Activated CD8-positive, alpha-beta memory T cell treated with anti-CD3 and anti-CD28 coated beads for 36 hours (primary cell): ENCODE measurements at regions not wholly inside any gene's neighbourhood (a gene's known extent, or its start where the extent isn't known, plus 50 kb on each side); places are given as distances from the start of the nearest gene placed in this dataset.

Experiments
- CTCF ChIA-PET: fragments of 350-600 bp; sonication (Branson Sonifier 250); formaldehyde crosslinking; loops from one replicate; lab custom pipeline; 2021; ENCODE audit warnings: antibody characterized with exemption; lab: Charles Lee
- POLR2A ChIA-PET: fragments of 350-600 bp; sonication (Branson Sonifier 250); formaldehyde crosslinking; loops from one replicate; lab custom pipeline; 2021; ENCODE audit warnings: antibody characterized with exemption; lab: Charles Lee

DNA sequence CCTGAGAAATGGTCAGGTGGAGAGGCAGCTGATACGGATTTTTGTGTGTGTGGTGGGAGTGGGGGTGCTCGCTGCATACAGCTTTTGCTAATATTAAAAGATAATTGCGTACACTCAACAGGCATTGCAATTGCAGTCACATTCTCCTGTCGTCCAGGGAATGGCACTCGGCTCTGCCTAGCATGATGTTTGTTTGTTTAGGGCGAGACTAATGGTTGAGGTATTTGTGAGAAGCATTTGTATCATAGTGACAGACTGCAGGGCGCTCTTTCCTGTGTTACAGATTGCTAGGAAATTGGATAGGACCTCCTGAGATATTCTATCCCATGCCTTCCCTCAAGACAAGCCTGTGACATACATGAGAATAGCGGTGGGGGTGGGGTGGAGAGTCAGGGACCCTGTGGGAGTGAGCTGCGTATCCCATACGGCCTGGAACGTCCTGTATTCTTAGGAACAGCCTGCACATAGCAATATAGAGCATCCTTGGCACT, 207.4 kb downstream of the SOX4 start:
- ChIA-PET CTCF (no interaction called here), POLR2A (no interaction called here)

DNA sequence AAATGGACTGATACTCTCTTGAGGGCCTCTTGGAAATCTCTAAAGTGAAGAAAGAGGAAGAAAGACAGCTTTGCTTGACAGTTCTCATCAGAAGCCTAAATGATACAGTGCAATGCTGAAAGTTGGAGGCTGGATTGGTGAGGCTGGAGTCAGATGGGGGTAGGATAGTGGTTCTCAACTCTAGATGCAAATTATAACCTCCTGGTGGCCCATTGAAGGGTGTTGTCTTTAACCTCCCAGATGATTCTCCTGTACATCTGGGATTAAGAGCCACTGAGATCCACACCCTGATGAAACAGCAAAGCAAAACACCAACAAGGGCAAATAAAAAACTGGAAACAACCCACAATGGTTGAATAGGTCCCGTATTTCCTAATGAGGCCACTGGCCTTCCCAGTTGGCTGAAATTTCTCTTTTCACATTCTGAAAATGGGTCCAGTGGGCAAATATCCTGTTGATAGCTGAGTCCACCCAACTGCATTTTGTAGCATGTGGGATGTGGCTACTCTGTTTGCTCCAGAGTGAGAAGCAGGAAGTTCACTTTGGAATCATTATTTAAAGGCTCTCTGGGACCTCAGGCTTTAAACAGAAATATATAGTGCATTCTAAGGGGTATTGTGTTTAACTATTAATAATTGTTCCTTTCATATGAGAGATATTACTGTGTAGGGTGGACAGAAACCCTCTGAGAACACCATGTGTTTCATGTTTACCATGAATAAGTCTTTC, 208.1 kb downstream of the SOX4 start:
- ChIA-PET CTCF (no interaction called here), POLR2A (no interaction called here)

DNA sequence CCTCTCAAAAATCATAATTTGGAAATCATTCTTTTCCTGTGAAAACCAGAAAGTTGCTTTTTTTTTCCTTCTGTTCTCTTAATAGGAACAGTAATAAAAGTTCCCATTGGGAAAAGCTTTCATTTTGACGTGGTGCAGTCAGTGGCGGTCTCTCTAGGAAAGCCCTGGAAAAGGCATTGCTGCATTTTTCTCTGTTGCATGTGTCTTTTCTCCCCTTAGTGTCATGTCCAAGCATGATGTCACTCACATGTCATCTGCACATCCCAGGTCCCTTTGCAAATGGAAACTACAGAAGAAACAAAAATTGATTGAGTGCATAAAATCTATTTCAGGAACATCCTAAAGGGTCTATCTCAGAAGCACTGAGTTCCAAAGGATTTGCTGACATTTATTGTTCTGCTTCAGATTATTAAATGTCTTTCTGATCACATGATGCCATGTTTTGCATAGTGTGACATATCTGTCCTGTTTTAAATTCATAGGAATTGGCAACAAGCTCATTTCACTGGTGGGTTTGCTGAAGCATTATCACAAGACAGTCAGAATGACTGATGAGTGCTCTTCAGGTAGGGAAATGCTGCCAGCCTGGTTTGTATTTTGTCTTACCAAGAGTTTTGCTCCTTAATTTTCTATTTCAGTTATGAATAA, 208.7 kb downstream of the SOX4 start:
- ChIA-PET POLR2A (no interaction called here), CTCF (no interaction called here)

DNA sequence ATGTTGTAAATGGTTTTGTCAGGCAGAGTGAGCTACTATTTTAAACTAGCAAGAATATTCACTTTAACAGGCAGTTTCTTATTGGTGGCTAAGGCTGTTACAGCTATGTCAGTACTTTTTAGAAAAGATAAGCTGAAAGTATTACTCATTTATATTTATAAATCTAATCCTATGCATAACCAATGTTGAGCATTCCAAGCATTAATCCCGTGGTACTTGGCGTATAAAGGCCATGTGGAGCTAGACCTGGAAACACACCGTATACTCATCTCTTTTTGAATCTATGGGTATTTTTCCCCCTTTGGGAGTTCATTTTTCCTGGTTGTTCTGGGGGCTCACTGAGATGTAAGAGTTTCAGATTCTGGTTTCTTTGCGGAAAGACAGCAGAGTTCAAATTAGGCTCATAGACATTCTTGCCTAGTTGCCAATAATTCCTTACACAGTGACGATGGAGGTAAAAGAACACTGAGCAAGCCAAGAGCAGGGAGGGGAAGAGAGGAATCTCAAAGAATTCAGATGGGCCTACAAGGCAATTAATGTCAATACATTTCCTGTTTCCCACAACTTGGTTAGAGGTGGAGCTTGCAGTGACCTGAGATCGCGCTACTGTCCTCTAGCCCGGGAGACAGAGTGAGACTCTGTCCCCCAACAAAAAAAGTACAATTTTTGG, 211.5 kb downstream of the SOX4 start:
- POLR2A ChIA-PET: no interaction called here

DNA sequence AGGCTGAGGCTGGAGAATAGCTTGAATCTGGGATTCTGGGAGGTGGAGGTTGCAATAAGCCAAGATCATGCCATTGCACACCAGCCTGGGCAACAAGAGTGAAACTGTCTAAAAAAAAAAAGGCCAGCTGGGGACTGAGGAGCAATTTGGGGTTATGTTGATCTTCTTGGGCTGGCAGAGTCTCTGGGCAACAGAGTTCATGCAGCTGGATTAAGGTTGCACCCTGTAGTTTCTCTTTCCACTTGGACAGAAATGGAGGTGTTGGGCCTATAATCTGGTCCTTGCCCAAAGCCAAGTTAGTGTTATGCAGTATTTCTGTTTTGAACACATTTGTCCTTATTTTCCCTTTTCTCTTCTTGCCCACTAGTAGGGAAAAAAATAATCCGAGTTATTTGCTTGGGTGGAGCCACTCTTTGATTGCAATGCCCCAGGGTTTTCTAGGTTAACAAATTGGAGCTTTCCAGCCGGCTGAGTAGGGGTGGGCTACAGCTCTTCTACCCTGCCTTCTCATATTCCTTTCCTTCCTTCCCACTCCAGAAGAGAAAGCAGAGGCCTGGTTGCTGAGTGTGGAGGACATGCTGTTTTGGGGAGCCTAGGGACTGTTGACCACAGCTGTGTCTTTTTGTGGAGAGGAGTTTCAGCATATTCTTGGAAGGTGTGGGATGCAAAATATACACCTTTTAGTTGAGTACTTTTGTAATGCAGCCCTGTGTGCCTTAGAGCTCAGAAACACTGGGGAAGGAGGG, 213.9 kb downstream of the SOX4 start:
- ChIA-PET POLR2A (no interaction called here), CTCF (no interaction called here)

More for the DNA sequence above, 211.5 kb downstream of the SOX4 start:
- CTCF ChIA-PET: no interaction called here

DNA sequence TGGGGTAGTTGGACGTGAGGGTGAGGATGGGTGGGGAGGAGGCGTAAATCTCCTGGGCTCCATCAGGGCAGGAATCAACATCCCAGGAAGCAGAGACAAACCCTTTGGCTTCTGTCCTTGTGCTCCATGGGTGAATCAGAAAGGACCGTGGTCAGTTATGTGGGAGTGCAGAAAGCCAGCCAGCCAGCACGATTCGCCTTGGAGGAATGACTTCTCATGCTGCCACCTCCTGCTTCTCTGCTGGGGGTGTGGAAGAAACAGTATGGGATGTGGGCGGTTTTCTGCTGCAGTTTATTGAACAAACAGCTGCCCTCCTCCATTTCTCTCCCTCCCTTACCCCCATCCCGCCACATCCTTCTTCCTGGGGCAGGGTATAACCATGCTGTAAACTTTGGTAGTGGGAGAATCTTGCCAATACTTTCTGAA, 214.5 kb downstream of the SOX4 start:
- ChIA-PET POLR2A (no interaction called here), CTCF (no interaction called here)

DNA sequence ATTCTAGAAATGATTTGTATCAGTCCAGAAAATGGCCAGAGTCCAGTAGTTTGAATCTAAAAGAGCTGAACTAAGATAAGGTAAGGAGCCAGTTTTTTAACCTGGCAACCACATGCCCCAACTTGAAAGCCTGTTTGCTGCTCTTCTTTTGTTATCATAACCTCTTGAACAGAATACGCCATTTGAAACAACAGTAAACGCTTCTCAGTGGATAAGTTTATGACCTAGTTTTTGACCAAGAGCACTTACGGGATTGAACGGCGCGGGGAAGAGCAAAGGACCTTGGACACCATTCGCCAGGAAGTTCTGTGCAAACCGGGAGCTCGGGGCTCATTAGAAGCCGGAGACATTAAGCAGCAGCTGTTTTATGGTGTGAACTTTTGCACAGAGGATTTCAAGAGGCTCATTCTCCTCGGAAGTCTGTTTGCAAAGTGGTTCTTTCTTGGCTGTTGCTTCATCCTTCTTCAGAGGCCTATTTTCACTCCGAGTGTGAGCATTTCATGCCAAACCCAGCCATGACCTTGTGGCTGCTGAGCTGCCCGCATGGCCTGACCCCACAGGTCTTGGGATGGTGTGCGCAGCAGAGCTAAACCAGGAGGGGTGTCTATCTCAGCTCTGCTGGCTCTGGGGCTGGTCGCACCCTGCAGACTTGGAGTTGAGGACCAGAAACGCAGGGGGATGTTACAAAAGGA, 215.1 kb downstream of the SOX4 start:
- ChIA-PET POLR2A (no interaction called here), CTCF (no interaction called here)

DNA sequence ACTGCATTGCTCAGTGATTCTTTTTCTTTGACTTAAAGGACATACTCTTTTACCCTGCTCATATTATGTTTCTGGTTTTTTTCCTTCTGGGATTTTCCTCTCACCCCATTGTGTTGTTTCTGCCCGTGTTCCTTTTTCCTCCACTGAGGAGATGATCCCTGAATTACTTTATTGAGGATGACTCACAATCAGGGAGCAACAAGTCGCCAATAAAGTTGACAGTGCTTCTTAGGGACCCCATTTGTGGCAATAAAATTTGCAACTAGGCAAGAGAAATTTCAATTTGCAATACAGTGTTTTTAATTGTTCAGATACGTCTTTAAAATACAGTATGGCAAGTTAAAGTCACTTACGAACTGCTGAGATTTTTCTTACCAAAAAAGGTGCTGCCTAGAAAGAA, 217.9 kb downstream of the SOX4 start:
- ChIA-PET POLR2A (no interaction called here), CTCF (no interaction called here)

DNA sequence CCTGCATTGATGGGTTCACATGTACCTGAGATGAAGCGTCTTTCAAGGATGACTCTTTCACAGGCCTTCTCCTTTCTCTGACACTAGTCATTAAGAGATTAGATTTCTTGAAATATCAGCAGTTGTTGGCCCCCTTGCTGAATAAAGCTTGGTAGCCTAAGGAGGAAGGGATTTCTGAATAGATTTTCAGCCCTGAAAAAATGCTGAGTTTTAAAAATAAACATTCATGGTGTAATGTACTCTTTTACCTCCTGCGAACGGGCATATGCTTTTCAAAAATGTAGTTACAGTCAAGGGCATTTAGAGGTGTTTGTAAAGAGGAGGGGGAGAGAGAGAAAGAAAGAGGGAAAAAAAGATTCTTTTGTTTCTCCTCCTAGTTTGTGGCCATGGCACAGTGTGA, 222.7 kb downstream of the SOX4 start:
- POLR2A ChIA-PET: no interaction called here

DNA sequence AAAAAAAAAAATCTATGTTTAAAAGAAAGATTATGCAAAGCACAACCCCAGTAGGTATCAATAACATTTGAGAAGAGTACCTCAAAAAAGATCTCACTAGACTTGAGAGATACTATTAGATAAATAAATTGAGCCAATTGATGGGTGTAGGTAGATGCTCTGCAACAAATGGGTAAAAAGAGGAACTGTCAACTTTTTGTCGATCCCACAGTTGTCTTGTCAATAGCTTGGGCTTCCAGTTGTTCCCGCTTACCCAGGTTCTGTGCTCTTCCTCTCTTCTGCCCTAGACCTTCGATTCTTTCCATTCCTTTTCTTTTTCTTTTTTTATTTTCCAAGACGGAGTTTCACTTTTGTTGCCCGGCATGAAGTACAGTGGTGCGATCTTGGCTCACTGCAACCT, 226.9 kb downstream of the SOX4 start:
- ChIA-PET POLR2A (no interaction called here), CTCF (interaction anchor here (0.6 kb wide), 1 partner anchor 62 kb away, joined by 3 read pairs; no protein-coding TSS in a partner anchor)

More for the DNA sequence above, 222.7 kb downstream of the SOX4 start:
- CTCF ChIA-PET: no interaction called here

DNA sequence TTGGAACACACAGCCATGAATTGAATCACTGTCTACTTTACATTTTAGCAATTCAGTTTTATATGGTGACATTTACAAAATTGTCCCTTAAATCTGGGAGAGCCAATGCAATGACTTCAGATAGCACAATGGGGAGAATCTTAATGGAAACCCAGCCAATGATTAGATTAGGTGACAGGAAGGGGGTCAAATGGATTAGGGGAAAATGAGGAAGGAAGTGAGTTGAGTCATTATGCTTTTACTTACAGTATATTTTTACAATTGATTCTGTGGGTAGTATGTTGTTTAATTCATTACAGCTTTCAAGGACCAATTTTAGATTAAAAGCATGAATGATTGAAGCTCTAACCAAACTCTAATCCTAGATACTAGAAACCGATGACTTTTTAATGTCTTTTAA, 229.8 kb downstream of the SOX4 start:
- CTCF ChIA-PET: no interaction called here
- POLR2A ChIA-PET: no interaction called here

DNA sequence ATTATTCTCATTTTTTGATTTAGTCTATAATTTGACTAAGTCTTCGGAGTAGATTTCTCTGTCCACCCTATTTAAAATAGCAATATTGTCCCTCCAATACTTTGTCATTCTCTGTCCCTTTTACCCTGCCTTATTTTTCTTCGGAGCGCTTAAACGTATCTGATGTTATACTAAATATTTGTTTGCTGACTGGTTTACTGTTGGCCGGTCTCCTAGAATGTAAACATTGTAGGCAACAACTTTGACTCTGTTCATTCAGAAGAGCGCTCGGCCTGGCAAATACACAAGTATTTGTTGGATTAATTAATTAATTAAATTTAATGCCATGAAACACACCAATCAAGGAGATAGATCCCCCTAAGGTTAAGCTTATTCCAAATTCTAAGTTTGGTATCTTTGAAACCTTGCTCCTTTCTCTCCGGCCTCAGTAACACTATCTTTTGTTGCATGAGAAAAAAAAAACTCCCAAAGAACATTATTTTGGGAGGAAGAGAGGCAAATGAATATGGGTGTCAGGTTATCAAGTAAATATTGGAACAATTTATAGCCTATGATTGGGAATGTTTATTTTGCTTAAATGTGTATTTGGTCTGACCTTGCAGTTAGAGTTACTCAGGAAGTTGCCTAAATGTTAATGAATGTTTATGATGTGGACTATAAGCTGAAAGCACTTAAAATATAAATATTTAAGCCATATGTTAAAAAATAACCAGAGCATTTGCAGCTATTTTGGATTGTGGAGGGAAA, 231.1 kb downstream of the SOX4 start:
- CTCF ChIA-PET: no interaction called here
- POLR2A ChIA-PET: no interaction called here

DNA sequence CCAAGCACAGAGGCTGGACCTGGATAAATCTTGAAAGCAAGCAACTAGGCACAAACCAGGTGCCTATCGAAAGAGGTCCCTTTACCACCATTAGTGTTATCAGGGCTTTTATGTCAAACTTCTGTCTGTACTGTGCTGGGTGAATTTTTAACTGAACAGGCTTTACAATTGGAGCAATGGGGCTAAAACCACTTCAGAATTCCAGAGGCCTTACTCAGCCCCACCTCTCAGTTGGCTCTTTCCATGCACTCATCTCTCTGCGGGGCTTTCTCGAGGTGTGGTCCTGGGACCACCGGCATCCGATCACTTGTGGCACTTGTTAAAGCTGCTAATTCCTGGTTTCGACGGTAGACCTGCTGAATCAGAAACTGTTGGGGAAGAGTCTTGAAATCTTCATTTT, 232.5 kb downstream of the SOX4 start:
- ChIA-PET POLR2A (no interaction called here), CTCF (no interaction called here)

DNA sequence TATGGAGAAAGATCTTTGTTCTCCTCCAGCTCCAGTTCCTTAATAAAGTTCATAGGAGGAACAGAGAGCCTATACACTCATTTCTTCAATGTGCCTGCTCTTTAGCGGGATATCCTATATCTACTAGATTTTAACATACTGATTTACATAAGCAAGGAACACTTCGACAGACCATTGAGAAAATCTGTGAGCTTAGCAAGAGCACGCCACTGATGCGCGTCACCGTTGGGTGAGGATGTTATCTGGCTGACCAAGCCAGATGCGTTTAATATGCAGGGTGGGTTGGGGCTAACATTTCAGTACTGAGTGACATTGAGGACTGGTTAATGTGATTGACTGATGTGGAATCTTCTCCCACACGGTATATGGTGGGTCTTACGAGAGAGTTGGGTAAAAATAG, 233.4 kb downstream of the SOX4 start:
- POLR2A ChIA-PET: interaction anchor here (0.6 kb wide), 1 partner anchor 1424 kb away, joined by 6 read pairs; no protein-coding TSS in a partner anchor
- CTCF ChIA-PET: interaction anchor here (0.5 kb wide), 1 partner anchor 1851 kb away, joined by 3 read pairs; no protein-coding TSS in a partner anchor

DNA sequence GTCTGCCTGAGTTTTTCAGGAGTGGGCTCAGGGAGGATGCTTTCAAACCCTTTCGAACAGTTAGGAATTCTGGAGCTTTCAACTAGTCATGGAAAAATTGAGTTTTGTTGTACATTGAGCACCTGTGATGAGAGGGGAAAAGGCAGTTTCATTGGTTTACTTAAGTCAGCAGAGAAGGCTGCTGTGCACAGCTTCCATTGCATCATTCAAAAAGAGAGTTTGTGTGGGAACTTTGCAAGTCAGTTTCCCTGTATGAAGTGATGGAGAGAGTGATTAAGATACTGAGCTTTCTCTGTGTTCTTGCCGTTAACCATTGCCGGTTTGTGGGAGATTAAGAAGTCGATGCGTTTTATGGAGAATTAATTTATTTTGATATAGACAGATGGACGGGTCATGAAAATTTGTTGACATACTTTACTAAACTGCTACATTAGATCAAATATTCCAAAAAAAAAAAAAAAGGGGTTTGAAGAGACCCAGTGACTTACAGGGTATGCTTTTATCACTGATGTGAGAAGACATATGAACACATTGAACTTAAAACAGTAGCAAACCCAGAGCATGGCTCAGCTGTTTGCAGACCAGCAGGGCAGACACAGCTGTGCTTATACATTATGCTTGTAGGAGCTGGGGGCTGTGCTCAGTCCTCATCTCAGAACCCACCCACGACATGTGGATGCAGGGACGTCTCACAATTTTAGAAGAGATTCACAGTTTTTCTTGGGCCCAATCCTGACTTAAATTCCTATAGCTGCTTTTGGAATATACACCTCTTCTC, 234.1 kb downstream of the SOX4 start:
- CTCF ChIA-PET: no interaction called here

DNA sequence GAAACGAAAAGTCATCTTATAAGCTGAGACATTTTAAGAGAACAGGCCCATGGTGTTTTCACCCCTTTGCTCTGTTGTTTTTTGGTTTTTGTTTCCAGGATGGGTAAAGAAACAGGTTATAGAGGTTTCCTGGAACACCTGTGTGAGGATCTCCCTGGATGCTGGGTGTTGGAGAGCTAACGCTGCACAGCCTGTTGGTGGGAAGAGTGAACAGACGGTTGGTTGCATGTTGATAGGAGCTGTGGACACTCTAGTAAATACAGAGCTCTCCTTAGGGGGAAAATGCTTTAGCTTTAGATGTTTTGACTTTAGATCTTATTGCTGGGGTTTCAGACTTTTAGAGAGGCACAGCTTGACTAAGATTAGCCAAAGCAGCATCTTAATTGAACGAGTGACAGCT, 235.2 kb downstream of the SOX4 start:
- ChIA-PET POLR2A (no interaction called here), CTCF (no interaction called here)

More for the DNA sequence above, 234.1 kb downstream of the SOX4 start:
- POLR2A ChIA-PET: no interaction called here

DNA sequence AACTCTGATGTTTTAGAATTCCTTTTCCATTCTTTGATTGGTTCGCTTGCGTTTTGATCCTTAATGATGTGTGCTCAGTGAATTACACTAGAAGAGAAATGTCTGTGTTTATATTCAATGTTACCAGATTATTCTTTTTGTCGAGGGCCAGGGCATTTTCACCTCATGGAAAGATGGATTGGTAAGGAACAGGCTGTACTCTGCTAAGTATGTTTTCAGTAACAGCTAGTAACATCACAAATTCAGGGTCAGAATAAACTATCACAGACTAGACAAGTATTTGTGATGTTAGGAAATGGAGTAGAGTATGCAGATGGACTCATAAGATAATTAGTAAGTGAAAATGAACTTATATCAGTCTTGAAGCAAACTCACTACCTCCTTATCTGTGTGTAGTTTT, 235.6 kb downstream of the SOX4 start:
- ChIA-PET CTCF (no interaction called here), POLR2A (no interaction called here)
